ENCODE measurements at regions not wholly inside any gene's neighbourhood (a gene's known extent, or its start where the extent isn't known, plus 50 kb on each side); places are given as distances from the start of the nearest gene placed in this dataset.

DNA sequence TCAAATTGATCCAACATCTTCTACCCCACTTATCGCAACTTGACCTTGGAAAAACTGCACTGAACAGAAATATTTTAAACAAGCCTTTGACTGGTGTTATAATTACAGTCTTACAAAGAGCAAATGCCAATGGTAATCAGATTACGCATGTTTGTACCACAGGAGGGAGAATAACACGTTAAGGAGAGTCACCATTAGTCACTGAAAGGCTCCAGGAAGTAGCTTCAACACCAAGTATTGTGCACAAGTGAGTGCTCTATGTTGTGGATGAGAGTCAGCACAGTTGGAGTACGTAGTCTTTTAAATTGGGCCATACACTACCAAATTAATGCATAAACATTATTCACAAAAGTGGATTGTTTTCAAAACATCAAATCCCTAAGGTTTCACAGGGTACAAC, 1081.5 kb upstream of the TENM3 start:
- TF ChIP-seq, protein P1, sequence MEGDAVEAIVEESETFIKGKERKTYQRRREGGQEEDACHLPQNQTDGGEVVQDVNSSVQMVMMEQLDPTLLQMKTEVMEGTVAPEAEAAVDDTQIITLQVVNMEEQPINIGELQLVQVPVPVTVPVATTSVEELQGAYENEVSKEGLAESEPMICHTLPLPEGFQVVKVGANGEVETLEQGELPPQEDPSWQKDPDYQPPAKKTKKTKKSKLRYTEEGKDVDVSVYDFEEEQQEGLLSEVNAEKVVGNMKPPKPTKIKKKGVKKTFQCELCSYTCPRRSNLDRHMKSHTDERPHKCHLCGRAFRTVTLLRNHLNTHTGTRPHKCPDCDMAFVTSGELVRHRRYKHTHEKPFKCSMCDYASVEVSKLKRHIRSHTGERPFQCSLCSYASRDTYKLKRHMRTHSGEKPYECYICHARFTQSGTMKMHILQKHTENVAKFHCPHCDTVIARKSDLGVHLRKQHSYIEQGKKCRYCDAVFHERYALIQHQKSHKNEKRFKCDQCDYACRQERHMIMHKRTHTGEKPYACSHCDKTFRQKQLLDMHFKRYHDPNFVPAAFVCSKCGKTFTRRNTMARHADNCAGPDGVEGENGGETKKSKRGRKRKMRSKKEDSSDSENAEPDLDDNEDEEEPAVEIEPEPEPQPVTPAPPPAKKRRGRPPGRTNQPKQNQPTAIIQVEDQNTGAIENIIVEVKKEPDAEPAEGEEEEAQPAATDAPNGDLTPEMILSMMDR (IDR thresholded peaks at IDR 0.05; ENCODE audit: borderline replicate concordance, extremely low read depth, low read length, poor library complexity, severe bottlenecking): no peak
- no peak for TF ChIP-seq EZH2 (IDR thresholded peaks at IDR 0.05; ENCODE audit: borderline replicate concordance, low read depth, low read length, severe bottlenecking)
